HG03439 (cell line): ENCODE measurements at regions not wholly inside any gene's neighbourhood (a gene's known extent, or its start where the extent isn't known, plus 50 kb on each side); places are given as distances from the start of the nearest gene placed in this dataset.
"Not testable (repeated sequence)": the region's sequence is repeated elsewhere in the genome, so short reads cannot be mapped to it uniquely, and the experiment has no call there.

Source experiments
- ATAC-seq: cut with Tn5 transposase; IDR thresholded peaks from one replicate; pipeline ENCODE4 v1.9.1; 2021; ENCODE audit warnings: mild to moderate bottlenecking, moderate library complexity; ENCODE audit not compliant: unreplicated experiment

DNA sequence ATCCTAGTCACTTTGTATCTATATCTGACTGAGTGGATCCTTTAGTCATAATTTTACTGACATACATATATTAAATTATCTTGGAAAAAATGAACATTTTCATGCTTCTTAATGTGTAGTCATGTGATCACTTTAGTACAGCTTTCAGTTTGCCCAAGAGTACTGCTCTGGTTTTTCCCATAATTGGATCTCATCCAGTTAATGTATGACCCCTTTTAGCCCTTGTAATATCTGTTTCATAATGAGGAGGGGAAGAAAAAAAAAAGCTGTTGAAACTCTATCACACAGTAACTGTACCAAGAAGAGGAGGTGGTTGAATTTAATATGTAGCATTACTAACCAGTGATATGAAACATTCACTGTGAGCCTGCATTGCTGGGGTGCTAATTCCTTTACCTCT is 328.7 kb downstream of the PTPRC start:
- ATAC-seq = no peak

DNA sequence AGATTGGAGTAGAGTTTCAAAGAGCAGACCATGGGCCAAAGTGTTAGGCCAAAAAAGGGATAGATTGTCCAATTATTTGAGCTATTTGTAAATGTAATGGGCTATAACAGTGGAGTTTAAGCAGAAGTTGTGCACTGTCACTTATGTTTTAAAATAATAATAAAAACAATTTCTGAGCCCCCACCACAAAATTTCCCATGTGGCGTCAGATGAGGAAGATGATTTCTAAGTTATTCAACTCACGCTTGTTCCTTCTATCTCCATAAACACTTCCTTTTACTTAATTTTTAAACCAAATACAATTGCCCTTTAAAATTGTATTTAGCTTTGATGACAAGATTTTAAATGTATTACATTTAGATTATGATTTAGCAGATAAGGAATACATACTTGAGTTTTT is 330.0 kb downstream of the PTPRC start:
- no peak for ATAC-seq

GRCh38 chr1:198969981-198970380 is 331.1 kb downstream of the PTPRC start:
- ATAC-seq = no peak

DNA sequence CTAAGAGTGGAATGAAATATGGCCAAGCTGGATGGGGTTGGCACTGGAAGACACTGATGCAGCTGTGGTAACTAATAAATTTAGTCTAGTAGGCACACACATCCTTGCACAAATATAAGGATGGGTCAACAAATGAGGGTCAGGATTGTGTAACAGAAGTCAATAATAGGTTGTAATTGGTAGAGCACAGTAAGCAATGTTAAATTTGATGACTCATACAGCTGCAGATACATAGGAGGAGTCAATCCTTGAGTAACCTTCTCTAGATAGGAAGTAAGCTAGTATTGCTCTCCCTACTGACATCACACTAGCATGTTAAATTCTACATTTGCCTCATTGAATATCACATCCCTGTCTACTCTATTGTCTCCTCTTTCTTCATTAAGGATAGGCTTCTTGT is 332.1 kb downstream of the PTPRC start:
- no peak for ATAC-seq

- no peak for ATAC-seq
Observed at GRCh38 chr1:198977909-198978308, 339.1 kb downstream of the PTPRC start.

DNA sequence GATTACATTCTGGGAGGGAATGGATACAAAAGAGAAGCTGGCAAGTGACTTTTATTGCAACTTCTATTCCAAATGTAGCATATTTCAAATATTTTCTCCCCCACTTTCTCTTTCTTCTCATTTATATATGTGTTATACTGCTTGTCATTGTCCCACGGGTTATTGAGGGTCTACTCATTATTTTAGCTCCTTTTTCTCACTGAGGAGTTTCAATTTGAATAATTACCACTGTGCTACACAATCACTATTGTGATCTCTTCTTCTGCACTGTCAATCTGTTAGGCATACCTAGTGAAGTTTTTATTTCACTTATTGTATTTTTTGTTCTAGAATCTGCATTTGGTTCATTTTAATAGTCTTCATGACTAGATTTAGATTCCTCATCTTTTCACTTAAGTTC is 339.7 kb downstream of the PTPRC start:
- no peak for ATAC-seq

- ATAC-seq = no peak
Observed at GRCh38 chr1:198986036-198986435, 347.2 kb downstream of the PTPRC start.

- no peak for ATAC-seq
Observed at GRCh38 chr1:198986442-198986841, 347.6 kb downstream of the PTPRC start.

DNA sequence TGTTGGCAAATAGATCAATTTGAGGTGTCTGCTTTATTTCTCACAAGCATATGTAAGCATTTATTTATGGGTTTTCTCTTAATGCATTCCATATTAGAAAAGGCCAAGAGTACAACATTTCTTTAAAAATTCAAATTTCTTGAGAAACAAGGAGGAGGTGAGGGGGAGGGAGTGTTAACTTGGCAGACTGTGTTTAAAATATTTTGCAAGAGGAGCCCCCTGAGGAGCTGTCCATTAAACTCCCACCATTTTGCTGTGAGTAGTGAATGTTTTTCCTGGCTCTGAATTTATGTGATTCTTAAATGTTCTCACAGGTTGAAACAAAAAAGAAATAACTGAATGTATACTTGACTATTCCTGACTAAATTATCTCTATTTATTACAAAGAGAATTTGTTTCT is 363.8 kb downstream of the PTPRC start:
- no peak for ATAC-seq

DNA sequence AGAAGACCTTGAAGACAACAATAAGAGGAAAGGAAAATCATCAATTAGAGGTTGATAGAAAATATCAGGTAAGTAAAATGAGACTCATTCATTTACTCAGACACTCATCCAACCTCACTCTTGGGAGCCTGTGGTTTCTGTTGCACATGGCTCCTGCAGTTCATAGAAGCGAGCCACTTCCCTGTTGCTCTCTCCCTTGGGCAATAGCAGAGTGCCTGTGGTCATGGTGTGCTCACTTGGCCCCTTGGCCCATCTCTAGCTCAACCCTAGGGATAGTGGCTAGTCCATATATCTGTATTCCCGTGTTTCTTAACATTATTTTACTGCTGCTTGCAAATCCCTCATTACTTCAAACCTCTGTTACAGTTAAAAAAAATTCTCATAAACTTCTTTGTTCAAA is 368.6 kb downstream of the PTPRC start:
- ATAC-seq = no peak

DNA sequence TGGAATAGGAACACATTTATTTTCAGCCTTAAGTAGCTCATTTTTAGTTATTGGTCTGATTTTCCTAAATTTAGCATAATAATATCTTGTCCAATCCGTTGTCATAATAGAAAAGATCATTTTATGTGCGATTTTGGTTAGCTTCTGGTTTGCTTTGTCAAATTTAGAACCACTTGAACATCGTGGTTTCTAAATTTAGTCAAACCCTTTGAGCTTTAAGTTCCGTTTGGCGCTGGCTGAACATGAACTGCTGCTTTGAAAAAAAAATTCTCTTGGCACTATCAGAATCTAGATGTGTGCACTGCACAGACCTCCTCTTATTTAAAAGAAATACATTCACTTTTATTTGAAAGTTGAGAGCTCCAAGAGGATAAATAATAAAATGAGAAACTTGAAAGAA is 370.6 kb downstream of the PTPRC start:
- ATAC-seq = peak; percentile 69

- no peak for ATAC-seq
Observed at GRCh38 chr1:199010492-199010891, 371.7 kb downstream of the PTPRC start.

DNA sequence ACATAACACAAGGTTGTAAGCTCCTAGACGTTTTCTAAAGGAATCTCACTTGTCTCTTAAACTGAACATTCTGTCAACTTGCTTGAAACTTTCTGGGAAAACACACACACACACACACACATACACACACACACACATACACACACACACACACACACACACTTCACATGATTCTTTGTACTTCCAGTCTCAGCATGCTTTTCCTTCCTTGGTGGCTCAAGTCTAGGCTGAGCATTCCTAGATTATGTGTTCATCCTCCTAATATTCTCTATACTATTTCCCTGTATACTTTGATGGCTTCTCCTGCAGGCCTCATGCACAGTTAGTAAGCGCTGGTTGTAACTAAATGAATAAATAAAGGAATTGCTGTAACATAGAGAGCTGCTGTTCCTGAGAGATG is 372.1 kb downstream of the PTPRC start:
- no peak for ATAC-seq

DNA sequence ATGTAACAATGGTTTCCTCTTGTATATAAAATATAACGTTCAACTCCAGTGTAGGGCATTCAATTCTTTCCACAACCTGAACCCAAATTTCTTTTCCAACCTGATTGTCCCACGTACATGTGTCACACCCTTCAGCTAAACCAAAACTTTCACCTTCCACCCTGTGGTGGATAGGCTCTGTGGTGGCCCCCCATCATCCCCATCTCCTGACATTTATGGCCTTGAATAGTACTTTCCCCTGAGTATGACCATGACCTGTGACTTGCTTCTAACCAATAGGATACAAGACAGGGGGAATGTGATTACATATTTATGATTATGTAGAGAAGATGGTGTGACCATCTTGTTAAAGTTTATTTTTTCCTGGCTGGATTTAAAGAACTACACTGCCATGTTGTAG is 377.0 kb downstream of the PTPRC start:
- no peak for ATAC-seq

- ATAC-seq = no peak
Observed at GRCh38 chr1:199018471-199019135, 379.8 kb downstream of the PTPRC start.

GRCh38 chr1:199020051-199020450 is 381.2 kb downstream of the PTPRC start:
- ATAC-seq = no peak

- no peak for ATAC-seq
Observed at GRCh38 chr1:199020904-199021303, 382.1 kb downstream of the PTPRC start.

DNA sequence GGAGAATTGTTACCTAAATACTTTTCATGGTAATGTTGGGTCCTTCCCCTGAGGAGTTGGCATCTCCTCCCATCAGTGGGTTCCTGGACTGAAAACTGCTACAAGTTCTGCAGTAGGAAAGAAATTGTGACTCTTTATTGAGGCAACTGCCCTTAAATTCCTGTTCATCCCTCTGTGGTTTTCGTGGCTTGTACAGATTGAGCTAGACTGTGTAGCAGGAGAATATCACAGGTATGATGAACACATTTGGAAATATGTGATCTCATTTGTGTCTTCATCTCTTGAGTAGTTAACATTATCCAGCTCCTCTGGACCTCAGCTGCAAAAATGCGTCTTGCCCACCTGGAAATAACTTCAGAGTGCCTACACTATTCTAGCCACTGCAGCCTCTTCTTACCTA is 390.6 kb downstream of the PTPRC start:
- no peak for ATAC-seq

DNA sequence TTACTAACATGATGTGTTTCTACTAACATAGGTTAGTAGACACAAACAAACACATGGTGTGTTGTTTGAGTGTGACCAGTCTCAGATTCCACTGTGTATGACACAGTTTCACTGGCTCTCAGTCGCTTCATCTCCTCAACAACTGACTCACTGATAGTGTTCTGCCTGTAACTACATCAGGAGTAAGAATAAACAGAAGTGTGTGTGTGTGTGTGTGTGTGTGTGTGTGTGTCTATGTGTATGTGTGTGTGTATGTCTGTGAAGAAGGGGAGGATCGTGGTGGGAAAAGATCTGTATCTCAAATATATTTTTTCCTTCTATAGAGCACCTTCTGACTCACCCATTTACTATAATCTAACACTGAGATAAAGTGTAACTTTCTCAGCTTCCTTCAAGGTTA is 391.0 kb downstream of the PTPRC start:
- no peak for ATAC-seq

DNA sequence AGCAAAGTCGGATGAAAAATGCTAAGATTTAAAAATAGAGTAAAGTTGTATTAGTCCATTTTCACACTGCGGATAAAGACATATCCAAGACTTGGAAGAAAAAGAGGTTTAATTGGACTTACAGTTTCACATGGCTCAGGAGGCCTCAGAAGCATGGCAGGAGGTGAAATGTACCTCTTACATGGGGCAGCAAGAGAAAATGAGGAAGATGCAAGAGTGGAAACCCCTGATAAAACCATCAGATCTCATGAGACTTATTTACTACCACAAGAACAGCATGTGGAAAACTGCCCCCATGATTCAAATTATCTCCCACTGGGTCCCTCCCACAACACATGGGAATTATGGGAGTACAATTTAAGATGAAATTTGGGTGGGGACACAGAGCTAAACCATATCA is 391.7 kb downstream of the PTPRC start:
- not testable (repeated sequence) for ATAC-seq

DNA sequence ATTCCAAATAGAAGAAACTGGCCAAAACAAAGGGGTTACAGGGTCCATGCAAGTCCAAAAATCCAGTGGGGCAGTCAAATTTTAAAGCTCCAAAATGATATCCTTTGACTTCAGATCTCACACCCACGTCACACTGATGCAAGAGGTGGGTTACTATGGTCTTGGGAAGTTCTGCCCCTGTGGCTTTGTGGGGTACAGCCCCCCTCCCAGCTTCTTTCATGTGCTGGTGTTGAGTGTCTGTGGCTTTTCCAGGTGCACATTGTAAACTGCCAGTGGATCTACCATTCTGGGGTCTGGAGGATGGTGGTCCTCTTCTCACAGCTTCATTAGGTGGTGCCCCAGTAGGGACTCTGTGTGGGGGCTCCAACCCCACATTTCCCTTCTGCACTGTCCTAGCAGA is 392.3 kb downstream of the PTPRC start:
- ATAC-seq = not testable (repeated sequence)

GRCh38 chr1:199032479-199032878 is 393.6 kb downstream of the PTPRC start:
- ATAC-seq = not testable (repeated sequence)

DNA sequence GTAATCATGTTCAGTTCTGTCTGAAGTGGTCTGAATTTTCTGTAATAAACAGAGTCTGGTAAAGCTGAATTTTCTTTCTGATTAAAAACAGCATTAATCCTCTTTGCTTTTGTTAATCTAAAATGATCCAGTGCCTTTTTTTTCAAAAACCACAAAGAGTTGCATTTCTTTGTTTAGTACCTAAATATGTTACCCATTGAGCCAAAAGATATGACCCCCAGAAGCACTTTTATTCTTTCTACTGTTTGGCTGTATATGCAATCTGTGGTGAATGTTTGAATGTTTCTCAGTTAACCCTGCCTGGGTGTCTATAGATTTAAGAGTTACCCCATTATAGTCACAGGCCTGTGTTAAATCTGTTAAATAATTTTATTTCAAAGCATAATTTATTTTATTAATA is 394.8 kb downstream of the PTPRC start:
- ATAC-seq = no peak
